ENCODE measurements at regions not wholly inside any gene's neighbourhood (a gene's known extent, or its start where the extent isn't known, plus 50 kb on each side); places are given as distances from the start of the nearest gene placed in this dataset.

- TF ChIP-seq CTCF (IDR thresholded peaks at IDR 0.05; ENCODE audit: low read depth, low read length) = no peak
- H3K4me3 ChIP-seq (ENCODE audit: low read depth, low read length) = no peak overlapping the region
Observed at GRCh38 chr10:124146483-124146882, 53.1 kb upstream of the CHST15 start.

GRCh38 chr10:124145109-124145870 lies 51.9 kb upstream of the CHST15 start:
- H3K4me3 ChIP-seq (ENCODE audit: low read depth, low read length) = no peak overlapping the region
- TF ChIP-seq CTCF (IDR thresholded peaks at IDR 0.05; ENCODE audit: low read depth, low read length) = no peak

GRCh38 chr10:124144536-124144935 lies 51.1 kb upstream of the CHST15 start:
- no peak for TF ChIP-seq CTCF (IDR thresholded peaks at IDR 0.05; ENCODE audit: low read depth, low read length)

GRCh38 chr10:124143721-124144120 lies 50.3 kb upstream of the CHST15 start:
- TF ChIP-seq CTCF (IDR thresholded peaks at IDR 0.05; ENCODE audit: low read depth, low read length) = no peak

More at GRCh38 chr10:124144536-124144935, 51.1 kb upstream of the CHST15 start:
- H3K4me3 ChIP-seq (ENCODE audit: low read depth, low read length) = no peak overlapping the region

More at GRCh38 chr10:124143721-124144120, 50.3 kb upstream of the CHST15 start:
- no peak overlapping the region for H3K4me3 ChIP-seq (ENCODE audit: low read depth, low read length)

Measured in WI38 (cell line).